GM18873 (cell line): ENCODE measurements at regions not wholly inside any gene's neighbourhood (a gene's known extent, or its start where the extent isn't known, plus 50 kb on each side); places are given as distances from the start of the nearest gene placed in this dataset.
"Not testable (repeated sequence)": the region's sequence is repeated elsewhere in the genome, so short reads cannot be mapped to it uniquely, and the experiment has no call there.

Source experiments
- ATAC-seq: cut with Tn5 transposase; IDR thresholded peaks from one replicate; pipeline ENCODE4 v1.9.1; 2021; ENCODE audit warnings: mild to moderate bottlenecking, moderate library complexity, moderate number of reproducible peaks; ENCODE audit not compliant: unreplicated experiment, low FRiP score

- no peak for ATAC-seq
Observed at GRCh38 chr3:177838766-177839350, 641.6 kb upstream of the TBL1XR1 start.

- no peak for ATAC-seq
Observed at GRCh38 chr3:177842302-177842701, 645.0 kb upstream of the TBL1XR1 start.

- no peak for ATAC-seq
Observed at GRCh38 chr3:177842743-177843734, 645.8 kb upstream of the TBL1XR1 start.

GRCh38 chr3:177852001-177852807, 654.9 kb upstream of the TBL1XR1 start:
- ATAC-seq, result no peak

GRCh38 chr3:177855021-177855420, 657.7 kb upstream of the TBL1XR1 start:
- no peak for ATAC-seq

- no peak for ATAC-seq
Observed at GRCh38 chr3:177860184-177860583, 662.9 kb upstream of the TBL1XR1 start.

- no peak for ATAC-seq
Observed at GRCh38 chr3:177862962-177863491, 665.7 kb upstream of the TBL1XR1 start.

- ATAC-seq, result not testable (repeated sequence)
Observed at GRCh38 chr3:177871267-177871666, 665.0 kb upstream of the KCNMB2 start.

- no peak for ATAC-seq
Observed at GRCh38 chr3:177878192-177878591, 658.0 kb upstream of the KCNMB2 start.

- ATAC-seq, result no peak
Observed at GRCh38 chr3:177878957-177879356, 657.3 kb upstream of the KCNMB2 start.

- ATAC-seq, result no peak
Observed at GRCh38 chr3:177881351-177881750, 654.9 kb upstream of the KCNMB2 start.

GRCh38 chr3:177882124-177882648, 654.0 kb upstream of the KCNMB2 start:
- ATAC-seq, result no peak

GRCh38 chr3:177883091-177883490, 653.1 kb upstream of the KCNMB2 start:
- no peak for ATAC-seq

GRCh38 chr3:177883957-177884356, 652.3 kb upstream of the KCNMB2 start:
- ATAC-seq, result no peak

GRCh38 chr3:177885063-177885462, 651.2 kb upstream of the KCNMB2 start:
- ATAC-seq, result no peak

- ATAC-seq, result no peak
Observed at GRCh38 chr3:177886501-177886900, 649.7 kb upstream of the KCNMB2 start.

- ATAC-seq, result peak; percentile 53
Observed at GRCh38 chr3:177887475-177887874, 648.8 kb upstream of the KCNMB2 start.

- ATAC-seq, result no peak
Observed at GRCh38 chr3:177889161-177889560, 647.1 kb upstream of the KCNMB2 start.

- no peak for ATAC-seq
Observed at GRCh38 chr3:177889652-177890358, 646.4 kb upstream of the KCNMB2 start.

- ATAC-seq, result no peak
Observed at GRCh38 chr3:177890359-177890683, 645.9 kb upstream of the KCNMB2 start.
